Neural crest cell (in vitro differentiated cells): ENCODE measurements at regions not wholly inside any gene's neighbourhood (a gene's known extent, or its start where the extent isn't known, plus 50 kb on each side); places are given as distances from the start of the nearest gene placed in this dataset.

ENCODE experiments used
- DNase-seq: peaks from one replicate; pipeline ENCODE4 v3.0.0; 2021; ENCODE audit warnings: low read depth, mixed read lengths, low spot score
- H3K27ac Mint-ChIP-seq: one replicate; pipeline ENCODE4 v1.8.0; 2021; ENCODE audit warnings: mild to moderate bottlenecking, mixed read lengths; ENCODE audit not compliant: unreplicated experiment
- H3K27me3 Mint-ChIP-seq: 2 replicates; pipeline ENCODE4 v1.8.0; 2021; ENCODE audit warnings: low read depth, mild to moderate bottlenecking, mixed read lengths
- H3K36me3 Mint-ChIP-seq: 2 replicates; pipeline ENCODE4 v1.8.0; 2021; ENCODE audit warnings: low read depth, mild to moderate bottlenecking, mixed read lengths
- H3K4me1 Mint-ChIP-seq: 2 replicates; pipeline ENCODE4 v1.8.0; 2021; ENCODE audit warnings: mixed read lengths
- H3K4me3 Mint-ChIP-seq: one replicate; pipeline ENCODE4 v1.8.0; 2021; ENCODE audit warnings: mild to moderate bottlenecking, mixed read lengths
- H3K9me3 Mint-ChIP-seq: 2 replicates; pipeline ENCODE4 v1.8.0; 2021; ENCODE audit warnings: mixed read lengths
- CTCF ChIP-seq: fragments of 200-600 bp; sonication (generic); conservative IDR thresholded peaks from 2 replicates; pipeline ENCODE4 v1.5.0; 2021; ENCODE audit warnings: antibody characterized with exemption, mild to moderate bottlenecking

- no peak overlapping the region for H3K4me3 Mint-ChIP-seq
- H3K36me3 Mint-ChIP-seq = no peaks in the 10 kb centered on the region
- peaks cover 4% of the 10 kb centered on the region for H3K9me3 Mint-ChIP-seq
- no peak for DNase-seq
- H3K27ac Mint-ChIP-seq = no peak overlapping the region
- TF ChIP-seq CTCF = no peak
- H3K27me3 Mint-ChIP-seq = no peaks in the 10 kb centered on the region
- no peaks in the 10 kb centered on the region for H3K4me1 Mint-ChIP-seq
Observed at GRCh38 chr6:44608175-44608574, 220.7 kb downstream of the CDC5L start.

- H3K27ac Mint-ChIP-seq = no peak overlapping the region
- no peaks in the 10 kb centered on the region for H3K4me1 Mint-ChIP-seq
- no peaks in the 10 kb centered on the region for H3K36me3 Mint-ChIP-seq
- peaks cover 4% of the 10 kb centered on the region for H3K9me3 Mint-ChIP-seq
- TF ChIP-seq CTCF = no peak
- no peaks in the 10 kb centered on the region for H3K27me3 Mint-ChIP-seq
- H3K4me3 Mint-ChIP-seq = no peak overlapping the region
- no peak for DNase-seq
Observed at GRCh38 chr6:44609051-44609612, 221.6 kb downstream of the CDC5L start.

- Mint-ChIP-seq H3K9me3 (peaks cover 4% of the 10 kb centered on the region), H3K4me3 (no peak overlapping the region), H3K4me1 (no peaks in the 10 kb centered on the region), H3K27me3 (no peaks in the 10 kb centered on the region), H3K27ac (no peak overlapping the region), H3K36me3 (no peaks in the 10 kb centered on the region)
- no peak for DNase-seq
- no peak for TF ChIP-seq CTCF
Observed at GRCh38 chr6:44614396-44614795, 226.9 kb downstream of the CDC5L start.

GRCh38 chr6:44615621-44616020, 228.1 kb downstream of the CDC5L start:
- no peak for TF ChIP-seq CTCF
- H3K27ac Mint-ChIP-seq = no peak overlapping the region

GRCh38 chr6:44617416-44617815, 229.9 kb downstream of the CDC5L start:
- Mint-ChIP-seq H3K9me3 (no peaks in the 10 kb centered on the region), H3K36me3 (no peaks in the 10 kb centered on the region), H3K4me3 (no peak overlapping the region), H3K27me3 (no peaks in the 10 kb centered on the region), H3K4me1 (no peaks in the 10 kb centered on the region), H3K27ac (no peak overlapping the region)
- no peak for DNase-seq
- TF ChIP-seq CTCF = no peak

More at GRCh38 chr6:44615621-44616020, 228.1 kb downstream of the CDC5L start:
- no peak for DNase-seq
- peaks cover 4% of the 10 kb centered on the region for H3K9me3 Mint-ChIP-seq
- H3K36me3 Mint-ChIP-seq = no peaks in the 10 kb centered on the region
- H3K4me1 Mint-ChIP-seq = no peaks in the 10 kb centered on the region
- no peak overlapping the region for H3K4me3 Mint-ChIP-seq
- no peaks in the 10 kb centered on the region for H3K27me3 Mint-ChIP-seq
